OCI-LY7 (cell line): ENCODE measurements at regions not wholly inside any gene's neighbourhood (a gene's known extent, or its start where the extent isn't known, plus 50 kb on each side); places are given as distances from the start of the nearest gene placed in this dataset.
A peak's percentile ranks its signal among the peaks of the same experiment; 100 is the strongest.

Source experiments
- BruUV-seq: library from RNA; stranded (reverse); fragments of 400-500 nt; replicated peaks from 2 replicates; lab custom pipeline; 2021; lab: Mats Ljungman, UMichigan
- CTCF ChIA-PET: fragments of 300-600 bp; sonication (Branson Sonifier 250); formaldehyde crosslinking; loops from one replicate; lab custom pipeline; 2022; ENCODE audit warnings: antibody characterized with exemption; ENCODE audit not compliant: unreplicated experiment; lab: Charles Lee
- POLR2A ChIA-PET: fragments of 300-600 bp; sonication (Branson Sonifier 250); formaldehyde crosslinking; loops from one replicate; lab custom pipeline; 2022; ENCODE audit warnings: antibody characterized with exemption; lab: Charles Lee
- DNase-seq: peaks from one replicate; pipeline ENCODE4 v3.0.0-alpha.2; 2015; ENCODE audit warnings: low spot score
- H2AFZ ChIP-seq: fragments of 200-600 bp; sonication (generic), shearing (Covaris generic); 2 replicates; pipeline ENCODE4 v1.6.1; 2014; ENCODE audit warnings: mild to moderate bottlenecking, antibody characterized with exemption, low read length, moderate library complexity
- H3K27ac ChIP-seq: fragments of 200-600 bp; sonication (generic); 2 replicates; pipeline ENCODE4 v1.5.1; 2014; ENCODE audit warnings: mixed run types, low read depth, mild to moderate bottlenecking, moderate library complexity, low read length, inconsistent platforms; ENCODE audit not compliant: poor library complexity, severe bottlenecking
- H3K36me3 ChIP-seq: fragments of 200-600 bp; sonication (generic); 2 replicates; pipeline ENCODE4 v1.6.1; 2014; ENCODE audit warnings: mild to moderate bottlenecking, antibody characterized with exemption, low read length, moderate library complexity, mixed read lengths; ENCODE audit not compliant: insufficient read depth
- H3K4me1 ChIP-seq: fragments of 200-600 bp; sonication (generic); 2 replicates; pipeline ENCODE4 v1.5.1; 2014; ENCODE audit warnings: mild to moderate bottlenecking, low read length; ENCODE audit not compliant: insufficient read depth, poor library complexity, severe bottlenecking
- H3K4me2 ChIP-seq: fragments of 200-600 bp; sonication (generic); 2 replicates; pipeline ENCODE4 v1.6.1; 2014; ENCODE audit warnings: mild to moderate bottlenecking, low read length
- H3K4me3 ChIP-seq: fragments of 200-600 bp; sonication (generic); 2 replicates; pipeline ENCODE4 v1.5.1; 2014; ENCODE audit warnings: mild to moderate bottlenecking, low read depth, low read length; ENCODE audit not compliant: poor library complexity, severe bottlenecking
- H3K79me2 ChIP-seq: fragments of 200-600 bp; sonication (generic); 2 replicates; pipeline ENCODE4 v1.6.1; 2016; ENCODE audit warnings: low read depth, mild to moderate bottlenecking, low read length, moderate library complexity, mixed read lengths; ENCODE audit not compliant: insufficient read depth
- H3K9me2 ChIP-seq: fragments of 200-600 bp; sonication (generic); 2 replicates; pipeline ENCODE4 v1.6.1; 2016; ENCODE audit warnings: mild to moderate bottlenecking, low read length, mixed read lengths; ENCODE audit not compliant: insufficient read depth
- H3K9me3 ChIP-seq: fragments of 200-600 bp; sonication (generic); 2 replicates; pipeline ENCODE4 v1.6.1; 2014; ENCODE audit warnings: mild to moderate bottlenecking, mixed run types, low read length, mixed read lengths
- H4K20me1 ChIP-seq: fragments of 200-600 bp; sonication (generic); 2 replicates; pipeline ENCODE4 v1.6.1; 2014; ENCODE audit warnings: mild to moderate bottlenecking, antibody characterized with exemption, low read length, moderate library complexity, mixed read lengths; ENCODE audit not compliant: insufficient read depth
- CTCF ChIP-seq: fragments of 200-600 bp; sonication (generic); conservative IDR thresholded peaks from 2 replicates; pipeline ENCODE4 v1.5.1; 2014; ENCODE audit warnings: mild to moderate bottlenecking, antibody characterized with exemption, low read length, moderate library complexity, mixed read lengths
- EZH2phosphoT487 ChIP-seq: fragments of 200-600 bp; sonication (generic); IDR thresholded peaks from 2 replicates; pipeline ENCODE4 v1.6.1; 2018; ENCODE audit warnings: low read depth, borderline replicate concordance, mild to moderate bottlenecking, mixed run types, antibody characterized with exemption, low read length, moderate library complexity, mixed read lengths
- intact Hi-C: fragments of 100-400 bp; cut with micrococcal nuclease; formaldehyde crosslinking; loops from one replicate; pipeline ENCODE4 v1.10.0; 2022; ENCODE audit not compliant: unreplicated experiment

DNA sequence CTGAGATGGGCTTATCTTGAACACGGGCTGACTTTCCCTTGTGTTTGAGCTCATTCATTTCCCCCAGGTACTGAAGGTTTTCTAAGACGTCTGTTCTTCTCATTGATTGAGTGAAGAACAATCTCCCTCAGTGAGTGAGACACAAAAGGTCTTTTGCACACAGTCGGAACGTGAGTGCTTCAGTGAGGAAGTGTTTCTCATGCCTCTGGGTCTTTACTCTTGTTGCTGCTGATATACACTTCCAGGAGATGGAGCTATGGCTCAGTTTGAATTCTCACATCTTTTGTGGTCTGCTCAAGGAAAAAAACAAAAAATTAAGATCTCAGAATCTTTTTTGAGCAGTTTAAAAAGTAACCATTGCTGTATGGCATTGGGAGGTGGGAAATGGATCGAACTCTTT lies 981.9 kb upstream of the TENM3 start:
- ChIA-PET CTCF (no interaction called here), POLR2A (no interaction called here)
- Histone ChIP-seq H3K36me3 (no peaks in the 10 kb centered on the region), H3K9me2 (no peaks in the 10 kb centered on the region), H3K9me3 (no peaks in the 10 kb centered on the region), H3K27ac (no peak overlapping the region), H3K4me2 (no peak overlapping the region), H4K20me1 (no peaks in the 10 kb centered on the region), H3K79me2 (no peaks in the 10 kb centered on the region), H2AFZ (no peak overlapping the region), H3K4me3 (no peak overlapping the region), H3K4me1 (no peaks in the 10 kb centered on the region)
- peak; percentile 10 for DNase-seq
- intact Hi-C loops = no loop called here
- BruUV-seq = no TSS peak
- TF ChIP-seq EZH2phosphoT487 (no peak), CTCF (peak; percentile 62)

DNA sequence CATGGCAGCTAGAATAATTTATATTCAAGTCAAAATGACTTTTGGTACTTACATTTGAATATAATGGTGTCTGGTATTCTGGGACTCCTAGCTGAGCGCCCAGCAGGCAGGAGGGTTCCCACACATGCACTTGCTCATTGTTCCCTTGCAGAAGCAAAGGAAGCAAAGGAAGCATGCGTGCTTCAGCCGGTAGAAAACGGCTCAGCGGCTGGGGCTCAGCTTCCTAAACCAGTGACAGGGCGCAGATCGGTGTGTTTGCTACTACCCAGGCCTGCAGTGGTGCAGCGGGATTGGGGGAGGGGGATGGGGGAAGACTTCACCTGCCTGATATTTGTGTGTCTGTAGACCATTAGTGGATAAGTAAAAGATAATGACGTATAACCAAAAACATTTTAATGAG lies 978.3 kb upstream of the TENM3 start:
- DNase-seq = no peak
- H2AFZ ChIP-seq = no peak overlapping the region
- no peak overlapping the region for H3K4me2 ChIP-seq
- no peak overlapping the region for H3K27ac ChIP-seq
- ChIA-PET CTCF (no interaction called here), POLR2A (no interaction called here)
- H3K36me3 ChIP-seq = no peaks in the 10 kb centered on the region
- H3K4me3 ChIP-seq = no peak overlapping the region
- H3K9me3 ChIP-seq = no peaks in the 10 kb centered on the region
- H3K9me2 ChIP-seq = no peaks in the 10 kb centered on the region
- intact Hi-C loops = no loop called here
- TF ChIP-seq CTCF = no peak
- no peak for TF ChIP-seq EZH2phosphoT487
- H3K4me1 ChIP-seq = no peaks in the 10 kb centered on the region
- H4K20me1 ChIP-seq = no peaks in the 10 kb centered on the region
- no TSS peak for BruUV-seq
- no peaks in the 10 kb centered on the region for H3K79me2 ChIP-seq

DNA sequence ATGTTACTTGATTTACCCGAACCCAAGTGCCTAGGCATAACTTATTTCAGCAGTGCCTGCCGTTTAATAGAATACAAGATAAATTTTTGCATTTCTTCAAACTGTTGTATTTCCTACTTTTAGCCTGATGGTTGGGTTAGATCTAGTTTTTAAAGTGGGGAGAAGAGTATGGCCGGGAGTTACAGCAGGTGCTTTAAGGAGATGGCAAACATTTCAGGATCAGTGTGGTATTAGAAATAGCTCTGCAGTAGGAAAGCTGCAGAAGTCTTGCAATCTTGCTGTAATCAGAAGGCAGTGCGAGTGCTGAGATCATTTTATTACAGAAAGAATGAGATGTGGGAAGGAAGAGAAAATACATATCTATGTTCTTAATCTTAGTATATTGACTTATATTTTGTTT lies 977.8 kb upstream of the TENM3 start:
- POLR2A ChIA-PET = no interaction called here
- CTCF ChIA-PET = no interaction called here
- H3K36me3 ChIP-seq = no peaks in the 10 kb centered on the region

More for the DNA sequence above, 977.8 kb upstream of the TENM3 start:
- Histone ChIP-seq H3K9me2 (no peaks in the 10 kb centered on the region), H4K20me1 (no peaks in the 10 kb centered on the region), H2AFZ (no peak overlapping the region), H3K4me3 (no peak overlapping the region), H3K27ac (no peak overlapping the region), H3K4me2 (no peak overlapping the region), H3K4me1 (no peaks in the 10 kb centered on the region), H3K79me2 (no peaks in the 10 kb centered on the region), H3K9me3 (no peaks in the 10 kb centered on the region)
- DNase-seq = no peak
- intact Hi-C loops = no loop called here
- no TSS peak for BruUV-seq
- TF ChIP-seq CTCF (no peak), EZH2phosphoT487 (no peak)
